IMR-90 (cell line): ENCODE measurements at regions not wholly inside any gene's neighbourhood (a gene's known extent, or its start where the extent isn't known, plus 50 kb on each side); places are given as distances from the start of the nearest gene placed in this dataset.

Experiments used
- ATAC-seq: fragments of 200-7000 bp; cut with Tn5 transposase; 2 replicates; pipeline ENCODE4 v1.9.1; 2020; ENCODE audit warnings: low read depth, mild to moderate bottlenecking, moderate library complexity
- BruUV-seq: library from RNA; stranded (reverse); fragments of 400-500 nt; replicated peaks from 2 replicates; lab custom pipeline; 2021; lab: Mats Ljungman, UMichigan
- CTCF ChIA-PET: fragments of 300-600 bp; formaldehyde crosslinking; extraction: SDS; loops from one replicate; lab custom pipeline; 2021; ENCODE audit warnings: antibody characterized with exemption; lab: Yijun Ruan, JAX
- POLR2A ChIA-PET: fragments of 300-600 bp; sonication (Branson Sonifier 250); formaldehyde crosslinking; loops from one replicate; lab custom pipeline; 2022; ENCODE audit warnings: antibody characterized with exemption; ENCODE audit not compliant: unreplicated experiment; lab: Charles Lee
- DNase-seq: peaks from one replicate; pipeline ENCODE4 v3.0.0; 2013
- H2AFZ ChIP-seq: replicated peaks from 2 replicates; pipeline ENCODE3; 2013; ENCODE audit warnings: low read length, mild to moderate bottlenecking; ENCODE audit not compliant: poor library complexity
- H2AK5ac ChIP-seq: 2 replicates; pipeline ENCODE4 v1.6.1; 2013; ENCODE audit warnings: low read depth, low read length, inconsistent platforms
- H2AK9ac ChIP-seq: replicated peaks from 2 replicates; pipeline ENCODE3; 2013; ENCODE audit warnings: mild to moderate bottlenecking, low read depth, low read length, moderate library complexity; ENCODE audit not compliant: poor library complexity
- H2BK120ac ChIP-seq: 2 replicates; pipeline ENCODE4 v1.6.1; 2013; ENCODE audit warnings: low read depth, low read length, inconsistent platforms
- H2BK15ac ChIP-seq: 3 replicates; pipeline ENCODE4 v1.6.1; 2013; ENCODE audit warnings: low read depth, low read length, inconsistent platforms
- H2BK20ac ChIP-seq: 2 replicates; pipeline ENCODE4 v1.6.1; 2013; ENCODE audit warnings: low read depth, mild to moderate bottlenecking, inconsistent platforms, low read length, moderate library complexity
- H2BK5ac ChIP-seq: 2 replicates; pipeline ENCODE4 v1.6.1; 2013; ENCODE audit warnings: mild to moderate bottlenecking, low read depth, low read length, inconsistent platforms; ENCODE audit not compliant: poor library complexity, severe bottlenecking
- H3K14ac ChIP-seq: replicated peaks from 2 replicates; pipeline ENCODE4 v1.6.1; 2013; ENCODE audit warnings: low read depth, low read length, inconsistent platforms
- H3K18ac ChIP-seq: 2 replicates; pipeline ENCODE4 v1.6.1; 2013; ENCODE audit warnings: low read depth, low read length, control low read depth
- H3K23ac ChIP-seq: 2 replicates; pipeline ENCODE4 v1.6.1; 2013; ENCODE audit warnings: low read depth, low read length, inconsistent platforms
- H3K27ac ChIP-seq: 2 replicates; pipeline ENCODE4 v1.5.1; 2013; ENCODE audit warnings: mild to moderate bottlenecking, control low read depth, low read length; ENCODE audit not compliant: insufficient read depth
- H3K27me3 ChIP-seq: 2 replicates; pipeline ENCODE4 v1.6.1; 2013; ENCODE audit warnings: low read length; ENCODE audit not compliant: control insufficient read depth, insufficient read depth
- H3K36me3 ChIP-seq: 2 replicates; pipeline ENCODE4 v1.6.1; 2013; ENCODE audit warnings: low read length, mixed read lengths; ENCODE audit not compliant: control insufficient read depth, insufficient read depth
- H3K4ac ChIP-seq: 2 replicates; pipeline ENCODE4 v1.6.1; 2013; ENCODE audit warnings: low read depth, low read length, inconsistent platforms
- H3K4me1 ChIP-seq: 2 replicates; pipeline ENCODE4 v1.6.1; 2013; ENCODE audit warnings: low read length, mixed read lengths; ENCODE audit not compliant: control insufficient read depth, insufficient read depth
- H3K4me2 ChIP-seq: 2 replicates; pipeline ENCODE4 v1.6.1; 2013; ENCODE audit warnings: low read depth, mild to moderate bottlenecking, control low read depth, low read length, moderate library complexity
- H3K4me3 ChIP-seq: 2 replicates; pipeline ENCODE4 v1.5.1; 2013; ENCODE audit warnings: low read depth, mild to moderate bottlenecking, control low read depth, low read length, moderate library complexity; ENCODE audit not compliant: insufficient read depth
- H3K56ac ChIP-seq: 2 replicates; pipeline ENCODE4 v1.6.1; 2013; ENCODE audit warnings: low read length, inconsistent platforms; ENCODE audit not compliant: insufficient read depth; ENCODE audit errors: extremely low read depth
- H3K79me1 ChIP-seq, 2 experiments: 2 replicates each; pipeline ENCODE4 v1.6.1; 2013; ENCODE audit warnings: low read length in 2 of 2, inconsistent platforms in 1 of 2, low read depth in 1 of 2
- H3K9ac ChIP-seq: 2 replicates; pipeline ENCODE4 v1.6.1; 2013; ENCODE audit warnings: low read depth, low read length, control low read depth
- H3K9me1 ChIP-seq: 2 replicates; pipeline ENCODE4 v1.6.1; 2013; ENCODE audit warnings: low read length, inconsistent platforms; ENCODE audit not compliant: insufficient read depth
- H3K9me3 ChIP-seq: 2 replicates; pipeline ENCODE4 v1.6.1; 2013; ENCODE audit warnings: low read length; ENCODE audit not compliant: control insufficient read depth, insufficient read depth
- H4K20me1 ChIP-seq: 2 replicates; pipeline ENCODE4 v1.6.1; 2013; ENCODE audit warnings: low read length, inconsistent platforms; ENCODE audit not compliant: insufficient read depth
- H4K5ac ChIP-seq: 2 replicates; pipeline ENCODE4 v1.6.1; 2013; ENCODE audit warnings: mild to moderate bottlenecking, low read depth, low read length, control low read depth
- H4K8ac ChIP-seq, 2 experiments: 2 replicates each; pipeline ENCODE4 v1.6.1; 2013; ENCODE audit warnings: low read depth in 2 of 2, low read length in 2 of 2, control low read depth in 1 of 2, inconsistent platforms in 1 of 2
- H4K91ac ChIP-seq: 2 replicates; pipeline ENCODE4 v1.6.1; 2013; ENCODE audit warnings: low read depth, low read length, inconsistent platforms; ENCODE audit not compliant: insufficient read depth
- BHLHE40 ChIP-seq: fragments of 150-350 bp; IDR thresholded peaks from 2 replicates; pipeline ENCODE4 v1.6.1; 2016; ENCODE audit warnings: mild to moderate bottlenecking, low read depth, low read length
- CEBPB ChIP-seq: IDR thresholded peaks from 2 replicates; pipeline ENCODE4 v1.6.1; 2012; ENCODE audit warnings: low read depth, low read length, improper control_type of control experiment
- CHD1 ChIP-seq: IDR thresholded peaks from 2 replicates; pipeline ENCODE4 v1.6.1; 2012; ENCODE audit warnings: low read depth, low read length, improper control_type of control experiment
- FOS ChIP-seq: fragments of 150-350 bp; IDR thresholded peaks from 2 replicates; pipeline ENCODE4 v1.6.1; 2016; ENCODE audit warnings: low read depth, low read length
- MAZ ChIP-seq: IDR thresholded peaks from 2 replicates; pipeline ENCODE4 v1.6.1; 2012; ENCODE audit warnings: low read depth, mild to moderate bottlenecking, low read length, improper control_type of control experiment, moderate library complexity, borderline replicate concordance
- NFE2L2 ChIP-seq: fragments of 150-350 bp; IDR thresholded peaks from 2 replicates; pipeline ENCODE4 v1.6.1; 2016; ENCODE audit warnings: low read depth, mild to moderate bottlenecking, low read length
- POLR2A ChIP-seq: IDR thresholded peaks from 2 replicates; pipeline ENCODE4 v1.6.1; 2012; ENCODE audit warnings: mild to moderate bottlenecking, low read depth, low read length
- RCOR1 ChIP-seq: IDR thresholded peaks from 2 replicates; pipeline ENCODE4 v1.6.1; 2012; ENCODE audit warnings: mild to moderate bottlenecking, low read length, improper control_type of control experiment; ENCODE audit not compliant: insufficient replicate concordance
- RFX5 ChIP-seq: IDR thresholded peaks from 2 replicates; pipeline ENCODE4 v1.8.0; 2012; ENCODE audit warnings: low read depth, mild to moderate bottlenecking, low read length, moderate library complexity
- SMC3 ChIP-seq: fragments of 150-350 bp; IDR thresholded peaks from 2 replicates; pipeline ENCODE4 v1.6.1; 2016; ENCODE audit warnings: low read depth, mild to moderate bottlenecking, antibody characterized with exemption, low read length, moderate library complexity
- WGBS, 2 experiments: methylation state at CpG; one replicate each; pipeline versions ENCODE4 v1.1.5 to v1.1.7; 2013; ENCODE audit warnings: missing lambda C conversion rate in 2 of 2; ENCODE audit not compliant: insufficient read length in 1 of 2; ENCODE audit errors: extremely low coverage in 2 of 2; 5-methylcytosine and 5-hydroxymethylcytosine counted together
- dilution Hi-C: fragments of 300-500 bp; cut with HindIII; formaldehyde crosslinking; loops from one replicate; pipeline ENCODE4 v1.14.3; 2018; ENCODE audit warnings: low sequenced_read_pairs; ENCODE audit not compliant: unreplicated experiment
- in situ Hi-C: fragments of 300-500 bp; cut with MboI; formaldehyde crosslinking; loops from 3 replicates; pipeline ENCODE4 v1.14.3; 2019; ENCODE audit warnings: low sequenced_read_pairs, inconsistent platforms, mixed read lengths
- intact Hi-C: fragments of 100-400 bp; cut with micrococcal nuclease; formaldehyde crosslinking; loops from 2 replicates; pipeline ENCODE4 v1.10.0; 2022
- TF ChIP-seq, protein P1 (sequence below): conservative IDR thresholded peaks from 2 replicates; pipeline ENCODE4 v1.5.1; 2012; ENCODE audit warnings: mild to moderate bottlenecking, low read depth, low read length, improper control_type of control experiment
- TF ChIP-seq, protein P2 (sequence below): fragments of 150-350 bp; IDR thresholded peaks from 2 replicates; pipeline ENCODE4 v1.6.1; 2017; ENCODE audit warnings: mild to moderate bottlenecking, antibody characterized with exemption, low read length, low read depth

DNA sequence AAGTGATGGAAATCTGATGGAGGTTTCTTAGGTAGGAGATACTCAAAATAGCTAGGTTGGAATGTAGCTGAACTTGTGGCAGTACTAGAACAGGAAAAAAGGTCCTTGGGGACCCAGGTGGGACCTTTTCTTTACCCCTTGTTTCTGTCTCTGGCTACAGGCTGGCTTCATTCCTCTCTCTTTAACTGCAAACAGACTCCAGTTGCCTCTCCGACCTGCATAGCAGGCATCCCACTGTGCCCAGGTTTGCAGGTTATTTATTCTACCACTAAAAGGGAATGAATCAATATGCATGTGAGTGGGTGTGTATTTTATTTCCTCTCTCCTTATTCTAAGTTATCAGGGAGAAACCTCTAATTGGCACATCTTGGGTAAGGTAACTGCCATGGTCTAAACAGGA is 758.1 kb downstream of the MED13L start:
- no peak overlapping the region for H3K18ac ChIP-seq
- H3K79me1 ChIP-seq: no peaks in the 10 kb centered on the region
- no peak overlapping the region for H4K8ac ChIP-seq
- ChIA-PET CTCF (interaction anchor here (1.0 kb wide), 1 partner anchor 62 kb away, joined by 3 read pairs; no protein-coding TSS in a partner anchor), POLR2A (no interaction called here)
- H4K20me1 ChIP-seq: no peaks in the 10 kb centered on the region
- no peak overlapping the region for H3K4me3 ChIP-seq
- WGBS, 2 experiments: no CpG with 5 or more reads among the region's 1 CpG
- no peak overlapping the region for H2BK15ac ChIP-seq
- no peak overlapping the region for H4K91ac ChIP-seq
- intact Hi-C loops (no loop called here), dilution Hi-C loops (no loop called here), in situ Hi-C loops (no loop called here)
- no peak overlapping the region for H2BK120ac ChIP-seq
- no peaks in the 10 kb centered on the region for H3K9me1 ChIP-seq
- ATAC-seq (no peak), DNase-seq (no peak)
- no peaks in the 10 kb centered on the region for H3K36me3 ChIP-seq
- H2BK5ac ChIP-seq: no peak overlapping the region
- no peak overlapping the region for H3K56ac ChIP-seq
- no peak overlapping the region for H2AFZ ChIP-seq
- H3K27ac ChIP-seq: no peak overlapping the region
- TF ChIP-seq BHLHE40: no peak
- no peak for TF ChIP-seq CEBPB
- TF ChIP-seq CHD1: no peak
- TF ChIP-seq, protein P1, sequence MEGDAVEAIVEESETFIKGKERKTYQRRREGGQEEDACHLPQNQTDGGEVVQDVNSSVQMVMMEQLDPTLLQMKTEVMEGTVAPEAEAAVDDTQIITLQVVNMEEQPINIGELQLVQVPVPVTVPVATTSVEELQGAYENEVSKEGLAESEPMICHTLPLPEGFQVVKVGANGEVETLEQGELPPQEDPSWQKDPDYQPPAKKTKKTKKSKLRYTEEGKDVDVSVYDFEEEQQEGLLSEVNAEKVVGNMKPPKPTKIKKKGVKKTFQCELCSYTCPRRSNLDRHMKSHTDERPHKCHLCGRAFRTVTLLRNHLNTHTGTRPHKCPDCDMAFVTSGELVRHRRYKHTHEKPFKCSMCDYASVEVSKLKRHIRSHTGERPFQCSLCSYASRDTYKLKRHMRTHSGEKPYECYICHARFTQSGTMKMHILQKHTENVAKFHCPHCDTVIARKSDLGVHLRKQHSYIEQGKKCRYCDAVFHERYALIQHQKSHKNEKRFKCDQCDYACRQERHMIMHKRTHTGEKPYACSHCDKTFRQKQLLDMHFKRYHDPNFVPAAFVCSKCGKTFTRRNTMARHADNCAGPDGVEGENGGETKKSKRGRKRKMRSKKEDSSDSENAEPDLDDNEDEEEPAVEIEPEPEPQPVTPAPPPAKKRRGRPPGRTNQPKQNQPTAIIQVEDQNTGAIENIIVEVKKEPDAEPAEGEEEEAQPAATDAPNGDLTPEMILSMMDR: no peak
- no peak for TF ChIP-seq RCOR1
- no peak for TF ChIP-seq MAZ
- no peak for TF ChIP-seq NFE2L2
- no peak for TF ChIP-seq POLR2A
- no peak for TF ChIP-seq RFX5
- TF ChIP-seq, protein P2, sequence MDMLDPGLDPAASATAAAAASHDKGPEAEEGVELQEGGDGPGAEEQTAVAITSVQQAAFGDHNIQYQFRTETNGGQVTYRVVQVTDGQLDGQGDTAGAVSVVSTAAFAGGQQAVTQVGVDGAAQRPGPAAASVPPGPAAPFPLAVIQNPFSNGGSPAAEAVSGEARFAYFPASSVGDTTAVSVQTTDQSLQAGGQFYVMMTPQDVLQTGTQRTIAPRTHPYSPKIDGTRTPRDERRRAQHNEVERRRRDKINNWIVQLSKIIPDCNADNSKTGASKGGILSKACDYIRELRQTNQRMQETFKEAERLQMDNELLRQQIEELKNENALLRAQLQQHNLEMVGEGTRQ: no peak
- no peak for TF ChIP-seq FOS
- no peak for TF ChIP-seq SMC3
- H3K4me2 ChIP-seq: no peak overlapping the region
- BruUV-seq: no TSS peak
- no peak overlapping the region for H2BK20ac ChIP-seq
- H4K5ac ChIP-seq: no peak overlapping the region
- H2AK9ac ChIP-seq: no peak overlapping the region
- H3K27me3 ChIP-seq: no peaks in the 10 kb centered on the region
- no peak overlapping the region for H3K4ac ChIP-seq
- peaks cover 4% of the 10 kb centered on the region for H3K9me3 ChIP-seq
- H3K14ac ChIP-seq: no peak overlapping the region
- no peak overlapping the region for H3K9ac ChIP-seq
- H3K4me1 ChIP-seq: no peaks in the 10 kb centered on the region
- no peak overlapping the region for H3K23ac ChIP-seq
- no peak overlapping the region for H2AK5ac ChIP-seq
